Stomach smooth muscle (tissue), 2 donors: ENCODE measurements at regions not wholly inside any gene's neighbourhood (a gene's known extent, or its start where the extent isn't known, plus 50 kb on each side); places are given as distances from the start of the nearest gene placed in this dataset.
"Not testable (repeated sequence)": the region's sequence is repeated elsewhere in the genome, so short reads cannot be mapped to it uniquely, and the experiment has no call there.

Source experiments
- H3K27ac ChIP-seq: one replicate; pipeline ENCODE4 v1.7.0; 2013; ENCODE audit warnings: mild to moderate bottlenecking, low read length, inconsistent platforms
- H3K27me3 ChIP-seq, 2 donors: one replicate each; pipeline ENCODE4 v1.7.0; 2013; ENCODE audit warnings: low read length in 2 of 2; ENCODE audit not compliant: insufficient read depth in 2 of 2, control insufficient read depth in 1 of 2
- H3K36me3 ChIP-seq, 2 donors: one replicate each; pipeline ENCODE4 v1.7.0; 2013; ENCODE audit warnings: low read length in 2 of 2; ENCODE audit not compliant: control insufficient read depth in 2 of 2, insufficient read depth in 2 of 2
- H3K4me1 ChIP-seq: one replicate; pipeline ENCODE4 v1.7.0; 2013; ENCODE audit warnings: low read length; ENCODE audit not compliant: control insufficient read depth, insufficient read depth
- H3K4me3 ChIP-seq, 2 donors: one replicate each; pipeline ENCODE4 v1.7.0; 2013; ENCODE audit warnings: low read length in 2 of 2
- H3K9ac ChIP-seq, 2 donors: one replicate each; pipeline ENCODE4 v1.7.0; 2013; ENCODE audit warnings: low read length in 2 of 2, mild to moderate bottlenecking in 1 of 2
- H3K9me3 ChIP-seq, 2 donors: one replicate each; pipeline ENCODE4 v1.7.0; 2013; ENCODE audit warnings: low read length in 2 of 2; ENCODE audit not compliant: control insufficient read depth in 2 of 2
- donor health status: healthy.
- donor health status: Pancreatic carcinoma.

DNA sequence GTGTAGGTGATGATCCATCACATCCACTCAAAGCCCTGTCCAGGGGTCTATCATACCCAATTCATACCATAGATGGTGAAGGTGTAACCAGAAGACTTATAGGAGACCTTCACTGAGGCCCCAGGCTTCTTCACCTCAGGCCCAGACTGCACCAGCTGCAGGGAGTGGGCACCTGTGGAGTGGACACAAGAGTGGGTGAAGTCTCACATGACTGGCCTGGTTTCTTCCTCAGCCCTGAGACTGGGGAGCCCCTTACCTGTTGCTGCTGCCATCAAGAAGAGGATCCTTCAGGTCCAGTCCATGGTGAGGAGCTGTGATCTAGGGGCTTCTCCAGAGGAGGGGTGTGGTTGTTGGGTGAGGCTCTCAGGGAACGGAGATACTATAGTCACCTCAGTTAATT, 851.0 kb downstream of the TMEM121 start:
- no peak overlapping the region for H3K4me3 ChIP-seq
- H3K27me3 ChIP-seq: peaks cover 2 to 9% of the 10 kb centered on the region in 2 donors
- no peaks in the 10 kb centered on the region for H3K4me1 ChIP-seq
- no peaks in the 10 kb centered on the region for H3K36me3 ChIP-seq
- peaks cover 0 to 4% of the 10 kb centered on the region in 2 donors for H3K9me3 ChIP-seq
- no peak overlapping the region for H3K27ac ChIP-seq
- no peak overlapping the region for H3K9ac ChIP-seq

DNA sequence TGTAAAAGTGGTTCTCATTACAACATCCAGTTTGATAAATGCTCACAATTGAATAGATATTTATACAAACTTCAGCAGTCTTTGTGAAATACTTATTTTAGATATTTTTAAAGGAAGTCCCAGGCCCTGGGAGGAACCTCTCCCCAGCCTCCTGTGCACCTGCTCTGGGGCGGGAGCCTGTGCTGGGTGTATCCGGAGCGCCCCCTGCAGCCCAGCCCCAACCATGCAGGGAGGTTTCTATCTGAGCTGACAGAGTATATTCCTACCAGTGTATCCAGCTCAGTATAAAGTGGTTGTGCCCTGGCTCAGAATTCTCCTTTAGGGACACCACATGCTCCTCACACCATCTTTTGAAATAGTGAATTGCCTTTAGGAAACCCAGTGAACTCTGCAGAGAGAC, 851.8 kb downstream of the TMEM121 start:
- no peak overlapping the region for H3K9ac ChIP-seq
- no peak overlapping the region for H3K27ac ChIP-seq
- no peaks in the 10 kb centered on the region for H3K4me1 ChIP-seq
- no peak overlapping the region for H3K4me3 ChIP-seq
- H3K9me3 ChIP-seq: peaks cover 0 to 4% of the 10 kb centered on the region in 2 donors
- H3K36me3 ChIP-seq: no peaks in the 10 kb centered on the region
- H3K27me3 ChIP-seq: peaks cover 2 to 9% of the 10 kb centered on the region in 2 donors

DNA sequence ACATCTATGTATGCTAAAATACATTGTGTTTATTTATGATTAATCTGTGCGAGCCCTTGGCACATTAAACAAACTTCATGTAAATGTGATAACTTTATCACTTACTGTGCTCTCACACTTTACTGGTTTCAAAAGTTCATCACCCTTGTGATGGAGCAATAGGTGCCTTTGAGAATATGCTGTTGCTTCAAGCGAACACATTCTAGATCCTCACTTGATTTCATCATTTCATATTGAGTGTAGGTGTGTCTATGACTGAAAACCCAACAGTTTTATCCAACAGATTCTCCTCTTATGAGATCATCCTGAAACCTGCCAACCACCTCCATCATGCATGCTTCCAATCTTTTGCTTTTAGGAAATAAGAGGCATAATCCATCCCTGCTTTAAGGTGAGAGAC, 854.4 kb downstream of the TMEM121 start:
- no peak overlapping the region for H3K27ac ChIP-seq
- no peak overlapping the region for H3K4me3 ChIP-seq
- no peaks in the 10 kb centered on the region for H3K36me3 ChIP-seq
- H3K9me3 ChIP-seq: peaks cover 0 to 4% of the 10 kb centered on the region in 2 donors
- H3K27me3 ChIP-seq: peaks cover 2 to 3% of the 10 kb centered on the region in 2 donors
- no peak overlapping the region for H3K9ac ChIP-seq
- H3K4me1 ChIP-seq: no peaks in the 10 kb centered on the region

DNA sequence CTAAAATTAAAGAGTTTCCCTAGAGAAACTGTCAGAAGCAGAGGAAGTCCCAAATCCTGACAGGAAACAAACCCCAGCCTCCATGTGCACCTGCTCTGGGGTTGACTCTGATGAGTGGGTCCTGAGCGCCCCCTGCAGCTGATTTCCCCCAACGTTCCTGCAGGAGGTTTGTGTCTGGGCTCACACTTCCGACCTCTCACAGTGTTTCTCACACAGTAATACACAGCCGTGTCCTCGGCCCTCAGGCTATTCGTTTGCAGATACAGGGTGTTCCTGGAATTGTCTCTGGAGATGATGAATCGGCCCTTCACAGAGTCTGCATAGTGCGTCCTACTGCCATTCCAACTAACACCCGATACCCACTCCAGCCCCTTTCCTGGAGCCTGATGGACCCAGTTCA, 862.8 kb downstream of the TMEM121 start:
- not testable (repeated sequence) for H3K36me3 ChIP-seq, H3K4me3 ChIP-seq, H3K27ac ChIP-seq, H3K9me3 ChIP-seq, H3K4me1 ChIP-seq, H3K9ac ChIP-seq, H3K27me3 ChIP-seq

GRCh38 chr14:106390401-106390800, 864.0 kb downstream of the TMEM121 start:
- H3K9ac ChIP-seq: no peak overlapping the region
- no peaks in the 10 kb centered on the region for H3K4me1 ChIP-seq
- H3K27ac ChIP-seq: no peak overlapping the region
- no peaks in the 10 kb centered on the region for H3K9me3 ChIP-seq
- peaks cover 0 to 3% of the 10 kb centered on the region in 2 donors for H3K27me3 ChIP-seq
- no peaks in the 10 kb centered on the region for H3K36me3 ChIP-seq
- no peak overlapping the region for H3K4me3 ChIP-seq

DNA sequence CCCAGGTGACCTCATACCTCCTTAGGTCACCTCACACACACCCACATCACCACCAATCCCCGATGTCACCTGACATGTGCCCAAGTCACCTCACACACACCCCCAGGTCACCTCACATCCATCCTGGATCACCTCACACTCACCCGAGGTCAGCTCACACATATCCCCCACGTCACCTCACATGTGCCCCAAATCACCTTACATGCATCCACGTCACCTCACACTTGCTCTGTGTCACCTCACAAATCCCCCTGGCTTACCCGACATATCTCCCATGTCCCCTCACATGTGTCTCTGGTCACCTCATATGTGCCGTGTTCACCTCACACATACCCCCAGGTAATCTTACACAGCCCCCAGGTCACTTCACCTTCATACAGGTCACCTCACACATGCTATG, 864.6 kb downstream of the TMEM121 start:
- Histone ChIP-seq H3K4me1 (no peaks in the 10 kb centered on the region), H3K27me3 (peaks cover 0 to 3% of the 10 kb centered on the region in 2 donors)

GRCh38 chr14:106393742-106394141, 867.4 kb downstream of the TMEM121 start:
- Histone ChIP-seq H3K27me3 (peaks cover 0 to 4% of the 10 kb centered on the region in 2 donors), H3K4me1 (no peaks in the 10 kb centered on the region), H3K27ac (no peak overlapping the region), H3K9me3 (no peaks in the 10 kb centered on the region), H3K36me3 (no peaks in the 10 kb centered on the region), H3K4me3 (no peak overlapping the region), H3K9ac (no peak overlapping the region)

More for the DNA sequence above, 864.6 kb downstream of the TMEM121 start:
- no peak overlapping the region for H3K4me3 ChIP-seq
- no peaks in the 10 kb centered on the region for H3K9me3 ChIP-seq
- no peak overlapping the region for H3K9ac ChIP-seq
- no peak overlapping the region for H3K27ac ChIP-seq
- H3K36me3 ChIP-seq: no peaks in the 10 kb centered on the region

GRCh38 chr14:106395456-106396050, 869.2 kb downstream of the TMEM121 start:
- no peak overlapping the region for H3K4me3 ChIP-seq
- H3K9me3 ChIP-seq: no peaks in the 10 kb centered on the region
- peaks cover 0 to 4% of the 10 kb centered on the region in 2 donors for H3K27me3 ChIP-seq
- H3K9ac ChIP-seq: no peak overlapping the region
- no peak overlapping the region for H3K27ac ChIP-seq
- no peaks in the 10 kb centered on the region for H3K36me3 ChIP-seq
- H3K4me1 ChIP-seq: no peaks in the 10 kb centered on the region

DNA sequence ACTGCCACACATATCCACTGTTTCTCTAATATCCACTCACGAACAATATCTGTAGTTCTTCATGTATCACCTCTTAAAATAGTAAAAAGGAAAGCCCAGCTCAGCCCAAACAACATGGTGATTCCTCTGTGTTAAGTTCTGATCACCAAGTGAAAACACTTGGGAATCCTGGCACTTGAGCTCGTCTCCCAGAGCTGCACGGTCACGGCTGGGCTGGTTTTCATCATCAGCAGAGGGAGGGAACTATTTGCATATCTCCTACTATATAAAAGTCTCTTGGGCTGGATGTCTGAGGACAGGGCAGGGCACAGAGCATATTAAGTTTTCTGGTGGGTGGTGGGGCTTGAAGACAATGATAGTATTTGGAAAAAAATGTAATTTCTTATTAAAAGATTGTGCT, 870.6 kb downstream of the TMEM121 start:
- Histone ChIP-seq H3K36me3 (no peaks in the 10 kb centered on the region), H3K9ac (no peak overlapping the region), H3K9me3 (no peaks in the 10 kb centered on the region), H3K27me3 (peaks cover 0 to 4% of the 10 kb centered on the region in 2 donors), H3K4me1 (no peaks in the 10 kb centered on the region), H3K4me3 (no peak overlapping the region), H3K27ac (no peak overlapping the region)

GRCh38 chr14:106398931-106399331, 872.5 kb downstream of the TMEM121 start:
- H3K4me3 ChIP-seq, H3K27me3 ChIP-seq, H3K9me3 ChIP-seq, H3K4me1 ChIP-seq, H3K9ac ChIP-seq, H3K27ac ChIP-seq, H3K36me3 ChIP-seq: not testable (repeated sequence)

- not testable (repeated sequence) for H3K27ac ChIP-seq, H3K4me1 ChIP-seq, H3K9ac ChIP-seq, H3K4me3 ChIP-seq, H3K27me3 ChIP-seq, H3K36me3 ChIP-seq, H3K9me3 ChIP-seq
These were observed 874.9 kb downstream of the TMEM121 start for GRCh38 chr14:106401316-106401715.
